HCT116 (cell line): ENCODE measurements at regions not wholly inside any gene's neighbourhood (a gene's known extent, or its start where the extent isn't known, plus 50 kb on each side); places are given as distances from the start of the nearest gene placed in this dataset.

Source experiments
- ATF3 ChIP-seq: IDR thresholded peaks from 2 replicates; pipeline ENCODE4 v1.6.1; 2012
- CEBPB ChIP-seq: IDR thresholded peaks from 2 replicates; pipeline ENCODE4 v1.6.1; 2012; ENCODE audit warnings: low read depth
- CTCF ChIP-seq, 3 experiments: fragments of 200-600 bp in 1 of 3; sonication (generic) in 1 of 3; IDR thresholded peaks in 2 of 3; conservative IDR thresholded peaks in 1 of 3; 2 replicates each; pipeline ENCODE4 v1.5.1; 2012 to 2017; ENCODE audit warnings: low read depth in 2 of 3, low read length in 2 of 3, antibody characterized with exemption in 1 of 3, borderline replicate concordance in 1 of 3, control low read depth in 1 of 3, mild to moderate bottlenecking in 1 of 3, mixed read lengths in 1 of 3, mixed run types in 1 of 3, moderate library complexity in 1 of 3; ENCODE audit not compliant: insufficient read depth in 1 of 3
- EZH2phosphoT487 ChIP-seq: fragments of 200-600 bp; IDR thresholded peaks from 2 replicates; pipeline ENCODE4 v1.6.1; 2018; ENCODE audit warnings: antibody characterized with exemption, borderline replicate concordance
- JUND ChIP-seq: IDR thresholded peaks from 2 replicates; pipeline ENCODE4 v1.6.1; 2012
- MAX ChIP-seq: IDR thresholded peaks from 2 replicates; pipeline ENCODE4 v1.6.1; 2012
- POLR2A ChIP-seq: IDR thresholded peaks from 2 replicates; pipeline ENCODE4 v1.7.0; 2011; ENCODE audit warnings: borderline replicate concordance; ENCODE audit not compliant: insufficient read depth, insufficient read length; ENCODE audit errors: extremely low read depth
- POLR2AphosphoS5 ChIP-seq: IDR thresholded peaks from 2 replicates; pipeline ENCODE4 v1.6.1; 2011; ENCODE audit warnings: mild to moderate bottlenecking, low read depth, low read length, moderate library complexity
- SP1 ChIP-seq: IDR thresholded peaks from 2 replicates; pipeline ENCODE4 v1.6.1; 2012; ENCODE audit warnings: low read depth
- SRF ChIP-seq: IDR thresholded peaks from 2 replicates; pipeline ENCODE4 v1.6.1; 2012; ENCODE audit warnings: low read depth
- TCF7L2 ChIP-seq: IDR thresholded peaks from 2 replicates; pipeline ENCODE4 v1.7.0; 2011; ENCODE audit warnings: borderline replicate concordance, inconsistent platforms; ENCODE audit not compliant: insufficient read depth, insufficient read length; ENCODE audit errors: extremely low read depth
- YY1 ChIP-seq: IDR thresholded peaks from 2 replicates; pipeline ENCODE4 v1.6.1; 2011; ENCODE audit warnings: low read length, low read depth, moderate library complexity, mild to moderate bottlenecking; ENCODE audit not compliant: insufficient replicate concordance; ENCODE audit errors: extremely low read depth
- ZBTB33 ChIP-seq: IDR thresholded peaks from 2 replicates; pipeline ENCODE4 v1.6.1; 2011; ENCODE audit warnings: mild to moderate bottlenecking, low read length, moderate library complexity; ENCODE audit not compliant: insufficient replicate concordance; ENCODE audit errors: extremely low read depth
- ZNF274 ChIP-seq: fragments of 200-500 bp; sonication (Bioruptor generic); IDR thresholded peaks from 2 replicates; pipeline ENCODE4 v1.6.1; 2014; ENCODE audit warnings: mild to moderate bottlenecking, low read depth, low read length, inconsistent platforms

GRCh38 chr5:174832025-174832424 is 107.6 kb downstream of the MSX2 start:
- TF ChIP-seq POLR2AphosphoS5 (no peak), ATF3 (no peak), CTCF (IDR thresholded peaks at IDR 0.05 in 2 of 3, conservative IDR thresholded peaks at IDR 0.05 in 1 of 3; ENCODE audit: borderline replicate concordance in 1 of 3, insufficient read depth in 1 of 3, low read depth in 2 of 3, low read length in 2 of 3) (no peak), SP1 (no peak), POLR2A (no peak), JUND (no peak), CEBPB (no peak), TCF7L2 (no peak), EZH2phosphoT487 (no peak), ZBTB33 (no peak), MAX (no peak), YY1 (no peak), ZNF274 (no peak), SRF (no peak)
